ENCODE measurements at regions not wholly inside any gene's neighbourhood (a gene's known extent, or its start where the extent isn't known, plus 50 kb on each side); places are given as distances from the start of the nearest gene placed in this dataset.

GRCh38 chr5:124194282-124194681 lies 552.2 kb downstream of the ZNF608 start:
- Histone ChIP-seq H2BK5ac (ENCODE audit: insufficient read length, low read length) (no peak overlapping the region), H3K14ac (ENCODE audit: insufficient read depth, low read length) (no peak overlapping the region), H3K4me1 (ENCODE audit: insufficient read depth, low read length) (no peaks in the 10 kb centered on the region), H3K4ac (ENCODE audit: low read depth, low read length) (no peak overlapping the region), H3K27me3 (ENCODE audit: insufficient read depth, low read length) (no peaks in the 10 kb centered on the region), H3K23ac (ENCODE audit: insufficient read length, low read depth, low read length) (no peak overlapping the region), H4K20me1 (ENCODE audit: control insufficient read depth, insufficient read depth, insufficient read length) (no peaks in the 10 kb centered on the region), H3K9ac (ENCODE audit: extremely low read depth, insufficient read length, low read length) (no peak overlapping the region), H2AK5ac (ENCODE audit: insufficient read length, low read length) (no peak overlapping the region), H3K79me2 (ENCODE audit: insufficient read depth, low read length) (no peaks in the 10 kb centered on the region), H4K5ac (ENCODE audit: insufficient read length, low read depth, low read length) (no peak overlapping the region), H2BK15ac (ENCODE audit: low read depth, low read length) (no peak overlapping the region), H2AFZ (ENCODE audit: low read length) (no peak overlapping the region), H3T11ph (ENCODE audit: low read length) (no peak overlapping the region), H3K27ac (ENCODE audit: insufficient read length, low read depth, low read length) (no peak overlapping the region), H3K23me2 (ENCODE audit: insufficient read length, low read depth, low read length, poor library complexity, severe bottlenecking) (no peaks in the 10 kb centered on the region), H3K18ac (ENCODE audit: insufficient read length, low read depth, low read length) (no peak overlapping the region), H3K79me1 (ENCODE audit: insufficient read depth, low read depth, low read length, poor library complexity, severe bottlenecking) (no peaks in the 10 kb centered on the region), H3K9me3 (ENCODE audit: control insufficient read depth, low read depth, low read length) (no peaks in the 10 kb centered on the region), H3K56ac (ENCODE audit: insufficient read length, low read depth, low read length) (no peak overlapping the region), H4K91ac (ENCODE audit: insufficient read length, low read depth, low read length) (no peak overlapping the region), H2BK12ac (ENCODE audit: insufficient read length, low read depth, low read length) (no peak overlapping the region), H2BK20ac (ENCODE audit: low read depth, low read length, poor library complexity, severe bottlenecking) (no peak overlapping the region), H3K4me2 (ENCODE audit: insufficient read depth, insufficient read length, low read length) (no peak overlapping the region), H4K8ac (replicated peaks; ENCODE audit: insufficient read length, low read depth, low read length) (no peak overlapping the region), H2BK120ac (ENCODE audit: low read depth, low read length, poor library complexity, severe bottlenecking) (no peak overlapping the region)
- Mint-ChIP-seq H3K4me3 (no peak overlapping the region), H3K27me3 (ENCODE audit: low read depth) (no peaks in the 10 kb centered on the region; the same call in 1 of the 2 replicates), H3K27ac (no peak overlapping the region), H3K9me3 (peaks cover 3 to 5% of the 10 kb centered on the region in 2 experiments; a peak in 4 of 5 replicates), H3K36me3 (ENCODE audit: insufficient read depth in 1 of 3, low read depth in 3 of 3) (peaks cover 1 to 13% (median 2%) of the 10 kb centered on the region in 3 experiments; a peak in 2 of 7 replicates), H3K4me1 (peaks cover 2 to 10% of the 10 kb centered on the region in 2 experiments; a peak in 3 of 4 replicates)
- DNase-seq = no peak
- no CpG with 5 or more reads among the region's 7 CpGs for WGBS (ENCODE audit: extremely low coverage, insufficient read length, low lambda C conversion rate)
- TF ChIP-seq, protein P1, sequence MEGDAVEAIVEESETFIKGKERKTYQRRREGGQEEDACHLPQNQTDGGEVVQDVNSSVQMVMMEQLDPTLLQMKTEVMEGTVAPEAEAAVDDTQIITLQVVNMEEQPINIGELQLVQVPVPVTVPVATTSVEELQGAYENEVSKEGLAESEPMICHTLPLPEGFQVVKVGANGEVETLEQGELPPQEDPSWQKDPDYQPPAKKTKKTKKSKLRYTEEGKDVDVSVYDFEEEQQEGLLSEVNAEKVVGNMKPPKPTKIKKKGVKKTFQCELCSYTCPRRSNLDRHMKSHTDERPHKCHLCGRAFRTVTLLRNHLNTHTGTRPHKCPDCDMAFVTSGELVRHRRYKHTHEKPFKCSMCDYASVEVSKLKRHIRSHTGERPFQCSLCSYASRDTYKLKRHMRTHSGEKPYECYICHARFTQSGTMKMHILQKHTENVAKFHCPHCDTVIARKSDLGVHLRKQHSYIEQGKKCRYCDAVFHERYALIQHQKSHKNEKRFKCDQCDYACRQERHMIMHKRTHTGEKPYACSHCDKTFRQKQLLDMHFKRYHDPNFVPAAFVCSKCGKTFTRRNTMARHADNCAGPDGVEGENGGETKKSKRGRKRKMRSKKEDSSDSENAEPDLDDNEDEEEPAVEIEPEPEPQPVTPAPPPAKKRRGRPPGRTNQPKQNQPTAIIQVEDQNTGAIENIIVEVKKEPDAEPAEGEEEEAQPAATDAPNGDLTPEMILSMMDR (conservative IDR thresholded peaks at IDR 0.05) = no peak
